Kidney (tissue), 13 donors: ENCODE measurements at regions not wholly inside any gene's neighbourhood (a gene's known extent, or its start where the extent isn't known, plus 50 kb on each side); places are given as distances from the start of the nearest gene placed in this dataset.

ENCODE experiments used
- DNase-seq, 5 donors: peaks; one replicate each; pipeline ENCODE4 v3.0.0-alpha.2; 2013 to 2020
- FAIRE-seq: peaks from 2 replicates; lab custom pipeline; 2012; peaks lifted over from hg19 to GRCh38; lab: Jason Lieb, UNC
- H3K27ac ChIP-seq, 2 donors: one replicate each; pipeline ENCODE4 v1.7.0; 2013; ENCODE audit warnings: low read depth in 2 of 2, low read length in 2 of 2, inconsistent platforms in 1 of 2
- H3K27me3 ChIP-seq: one replicate; pipeline ENCODE4 v1.7.1; 2013; ENCODE audit warnings: low read length, inconsistent platforms; ENCODE audit not compliant: control insufficient read depth, insufficient read depth
- H3K36me3 ChIP-seq, 3 donors: one replicate each; pipeline versions ENCODE4 v1.7.0 to v1.7.1; 2013; ENCODE audit warnings: low read length in 3 of 3, control low read depth in 1 of 3, inconsistent platforms in 1 of 3; ENCODE audit not compliant: insufficient read depth in 3 of 3, control insufficient read depth in 2 of 3
- H3K4me1 ChIP-seq, 3 donors: one replicate each; pipeline versions ENCODE4 v1.7.0 to v1.7.1; 2013; ENCODE audit warnings: low read length in 3 of 3, inconsistent platforms in 1 of 3, low read depth in 1 of 3; ENCODE audit not compliant: control insufficient read depth in 2 of 3, insufficient read depth in 2 of 3
- H3K4me3 ChIP-seq, 3 donors: one replicate each; pipeline versions ENCODE4 v1.7.0 to v1.8.1; 2013; ENCODE audit warnings: low read length in 3 of 3, control low read depth in 1 of 3, inconsistent platforms in 1 of 3
- H3K9ac ChIP-seq, 3 donors: one replicate each; pipeline versions ENCODE4 v1.7.0 to v1.7.1; 2013; ENCODE audit warnings: low read length in 3 of 3, control low read depth in 1 of 3, inconsistent platforms in 1 of 3
- H3K9me3 ChIP-seq, 3 donors: one replicate each; pipeline versions ENCODE4 v1.7.0 to v1.7.1; 2013; ENCODE audit warnings: low read length in 3 of 3, control low read depth in 1 of 3, inconsistent platforms in 1 of 3; ENCODE audit not compliant: control insufficient read depth in 2 of 3, insufficient read depth in 1 of 3
- intact Hi-C: fragments of 100-400 bp; cut with DNase I; formaldehyde crosslinking; loops from one replicate; pipeline ENCODE4 v1.11.1; 2022
- TF ChIP-seq, protein P1 (sequence below): IDR thresholded peaks from 3 replicates; pipeline ENCODE4 v1.5.1; 2012; ENCODE audit warnings: mild to moderate bottlenecking, moderate library complexity, borderline replicate concordance; ENCODE audit not compliant: insufficient read depth; ENCODE audit errors: extremely low read depth
- donor health status: control.
- donor health status: control.
- donor health status: control.
- donor health status: control.
- donor health status: control.
- donor health status: DM: yes; HTN: yes; CAD: no.
- donor health status: Normal renal cell carcinoma (clear cell type).

DNA sequence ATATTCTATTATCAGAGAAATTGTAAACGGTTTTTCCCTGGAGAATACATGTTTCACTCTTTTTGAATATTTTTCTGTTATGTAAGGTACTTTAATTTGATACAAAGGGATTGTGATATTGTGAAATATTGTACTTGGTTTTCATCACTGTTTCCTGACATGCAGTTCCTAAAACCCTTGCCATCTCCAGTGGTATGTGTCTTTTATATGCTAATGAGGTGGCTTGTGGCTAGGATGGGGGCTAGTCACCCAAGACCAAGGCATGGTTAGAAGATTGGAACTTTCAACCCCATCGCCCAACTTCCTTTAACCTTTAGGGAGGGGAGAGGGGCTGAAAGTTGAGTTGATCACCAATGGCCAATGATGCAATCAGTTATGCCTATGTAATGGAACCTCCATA, 160.6 kb downstream of the TAF11L14 start:
- Histone ChIP-seq H3K36me3 (no peaks in the 10 kb centered on the region), H3K9ac (no peak overlapping the region), H3K4me3 (no peak overlapping the region), H3K4me1 (no peaks in the 10 kb centered on the region), H3K27me3 (no peaks in the 10 kb centered on the region), H3K27ac (no peak overlapping the region), H3K9me3 (no peaks in the 10 kb centered on the region)
- intact Hi-C loops, result no loop called here
- FAIRE-seq, result no peak
- TF ChIP-seq, protein P1, sequence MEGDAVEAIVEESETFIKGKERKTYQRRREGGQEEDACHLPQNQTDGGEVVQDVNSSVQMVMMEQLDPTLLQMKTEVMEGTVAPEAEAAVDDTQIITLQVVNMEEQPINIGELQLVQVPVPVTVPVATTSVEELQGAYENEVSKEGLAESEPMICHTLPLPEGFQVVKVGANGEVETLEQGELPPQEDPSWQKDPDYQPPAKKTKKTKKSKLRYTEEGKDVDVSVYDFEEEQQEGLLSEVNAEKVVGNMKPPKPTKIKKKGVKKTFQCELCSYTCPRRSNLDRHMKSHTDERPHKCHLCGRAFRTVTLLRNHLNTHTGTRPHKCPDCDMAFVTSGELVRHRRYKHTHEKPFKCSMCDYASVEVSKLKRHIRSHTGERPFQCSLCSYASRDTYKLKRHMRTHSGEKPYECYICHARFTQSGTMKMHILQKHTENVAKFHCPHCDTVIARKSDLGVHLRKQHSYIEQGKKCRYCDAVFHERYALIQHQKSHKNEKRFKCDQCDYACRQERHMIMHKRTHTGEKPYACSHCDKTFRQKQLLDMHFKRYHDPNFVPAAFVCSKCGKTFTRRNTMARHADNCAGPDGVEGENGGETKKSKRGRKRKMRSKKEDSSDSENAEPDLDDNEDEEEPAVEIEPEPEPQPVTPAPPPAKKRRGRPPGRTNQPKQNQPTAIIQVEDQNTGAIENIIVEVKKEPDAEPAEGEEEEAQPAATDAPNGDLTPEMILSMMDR, result no peak
- no peak for DNase-seq

DNA sequence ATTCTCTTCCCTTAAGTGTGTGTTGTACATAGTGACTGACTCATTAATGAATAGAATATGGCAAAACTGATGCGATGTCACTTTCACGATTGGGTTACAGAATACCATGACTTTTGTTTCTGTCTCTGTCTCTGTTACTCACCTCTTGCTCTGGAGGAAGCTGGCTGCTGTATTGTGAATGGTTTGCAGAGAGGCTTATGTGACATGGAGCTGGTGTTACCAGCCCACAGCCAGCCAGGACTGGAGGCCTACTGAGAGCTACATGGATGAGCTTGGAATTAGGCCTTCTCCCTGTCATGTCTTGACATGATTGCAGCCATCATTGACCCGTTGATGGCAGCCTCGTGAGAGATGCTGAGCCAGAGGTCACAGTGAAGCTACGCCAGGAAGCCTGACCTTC, 161.9 kb downstream of the TAF11L14 start:
- Histone ChIP-seq H3K27ac (no peak overlapping the region), H3K4me3 (no peak overlapping the region), H3K36me3 (no peaks in the 10 kb centered on the region), H3K4me1 (no peaks in the 10 kb centered on the region), H3K9ac (no peak overlapping the region), H3K9me3 (no peaks in the 10 kb centered on the region), H3K27me3 (no peaks in the 10 kb centered on the region)
- DNase-seq, result no peak
- TF ChIP-seq, protein P1, result no peak
- FAIRE-seq, result no peak
- intact Hi-C loops, result no loop called here

DNA sequence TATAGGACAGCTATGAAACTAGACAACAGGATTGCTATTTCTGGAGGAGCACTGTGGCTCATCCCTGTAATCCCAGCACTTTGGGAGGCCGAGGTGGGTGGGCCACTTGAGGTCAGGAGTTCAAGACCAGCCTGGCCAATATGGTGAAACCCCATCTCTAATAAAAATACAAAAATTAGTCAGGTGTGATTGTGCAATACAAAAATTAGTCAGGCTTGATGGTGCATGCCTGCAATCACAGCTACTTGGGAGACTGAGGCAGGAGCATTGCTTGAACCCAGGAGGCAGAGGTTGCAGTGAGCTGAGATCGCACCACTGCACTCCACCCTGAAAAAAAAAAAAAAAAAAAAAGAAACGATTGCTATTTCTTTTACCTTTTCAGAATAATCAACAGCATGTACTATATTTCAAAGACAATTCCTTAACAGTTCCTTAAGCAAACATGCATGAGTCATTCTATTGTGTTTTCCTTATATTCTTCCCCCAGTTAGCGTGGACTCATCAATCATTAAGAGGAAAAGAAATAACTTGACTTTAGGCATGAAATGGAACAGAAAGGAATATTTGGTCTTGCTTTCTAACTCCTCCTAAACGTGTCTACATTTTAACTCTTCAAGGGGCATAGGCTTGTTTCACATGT, 162.6 kb downstream of the TAF11L14 start:
- DNase-seq (peak in 1 of 5 donors; percentile 31), FAIRE-seq (no peak)
- TF ChIP-seq, protein P1, result no peak
- no peak overlapping the region for H3K4me3 ChIP-seq
- no peak overlapping the region for H3K9ac ChIP-seq
- H3K36me3 ChIP-seq, result no peaks in the 10 kb centered on the region
- no peaks in the 10 kb centered on the region for H3K9me3 ChIP-seq
- intact Hi-C loops, result no loop called here
- H3K4me1 ChIP-seq, result no peaks in the 10 kb centered on the region
- no peaks in the 10 kb centered on the region for H3K27me3 ChIP-seq
- no peak overlapping the region for H3K27ac ChIP-seq

DNA sequence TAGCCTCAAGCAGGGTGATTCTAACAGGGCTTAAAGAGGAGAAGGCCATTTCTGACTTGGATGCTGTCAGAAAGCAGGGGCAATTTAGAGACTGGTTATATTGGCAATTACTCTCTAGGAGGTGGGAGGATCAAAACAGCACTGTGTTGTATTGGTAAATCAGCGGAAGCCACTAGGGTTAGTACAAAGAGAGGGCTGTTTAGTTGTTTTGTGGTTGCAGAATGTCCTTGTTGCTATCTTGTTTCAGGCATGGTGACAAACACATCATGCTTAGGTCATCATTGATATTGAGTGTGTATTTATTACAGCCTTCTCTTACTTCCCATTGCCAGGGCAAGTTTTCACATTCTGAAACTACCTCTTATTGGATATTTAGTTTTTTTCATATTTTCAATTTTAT, 165.3 kb downstream of the TAF11L14 start:
- DNase-seq, result no peak

More for the DNA sequence above, 165.3 kb downstream of the TAF11L14 start:
- no peak for FAIRE-seq
- Histone ChIP-seq H3K9me3 (no peaks in the 10 kb centered on the region), H3K4me3 (no peak overlapping the region), H3K4me1 (no peaks in the 10 kb centered on the region), H3K9ac (no peak overlapping the region), H3K36me3 (no peaks in the 10 kb centered on the region), H3K27ac (no peak overlapping the region), H3K27me3 (no peaks in the 10 kb centered on the region)
- TF ChIP-seq, protein P1, result no peak
- intact Hi-C loops, result no loop called here
